ENCODE measurements at regions not wholly inside any gene's neighbourhood (a gene's known extent, or its start where the extent isn't known, plus 50 kb on each side); places are given as distances from the start of the nearest gene placed in this dataset.
"Not testable (repeated sequence)": the region's sequence is repeated elsewhere in the genome, so short reads cannot be mapped to it uniquely, and the experiment has no call there.

DNA sequence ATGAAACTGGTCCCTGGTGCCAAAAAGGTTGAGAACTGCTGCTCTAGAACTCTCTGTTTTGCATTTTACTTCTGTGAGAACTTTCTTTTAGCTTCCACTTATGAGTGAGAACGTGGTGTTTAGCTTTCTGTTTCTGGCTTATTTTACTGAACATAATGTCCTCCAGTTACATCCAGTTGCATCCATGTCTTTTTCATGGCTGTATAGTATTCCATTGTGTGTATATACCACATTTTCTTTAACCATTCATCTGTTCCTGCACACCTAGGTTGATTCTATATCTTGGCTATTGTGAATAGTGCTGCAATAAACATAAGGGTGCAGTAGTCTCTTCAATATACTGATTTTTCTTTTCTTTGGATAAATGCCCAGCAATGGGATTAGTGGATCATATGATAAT is 165.7 kb downstream of the NPR3 start:
- intact Hi-C loops (cut with DNase I) = no loop called here
- TF ChIP-seq, protein P1, sequence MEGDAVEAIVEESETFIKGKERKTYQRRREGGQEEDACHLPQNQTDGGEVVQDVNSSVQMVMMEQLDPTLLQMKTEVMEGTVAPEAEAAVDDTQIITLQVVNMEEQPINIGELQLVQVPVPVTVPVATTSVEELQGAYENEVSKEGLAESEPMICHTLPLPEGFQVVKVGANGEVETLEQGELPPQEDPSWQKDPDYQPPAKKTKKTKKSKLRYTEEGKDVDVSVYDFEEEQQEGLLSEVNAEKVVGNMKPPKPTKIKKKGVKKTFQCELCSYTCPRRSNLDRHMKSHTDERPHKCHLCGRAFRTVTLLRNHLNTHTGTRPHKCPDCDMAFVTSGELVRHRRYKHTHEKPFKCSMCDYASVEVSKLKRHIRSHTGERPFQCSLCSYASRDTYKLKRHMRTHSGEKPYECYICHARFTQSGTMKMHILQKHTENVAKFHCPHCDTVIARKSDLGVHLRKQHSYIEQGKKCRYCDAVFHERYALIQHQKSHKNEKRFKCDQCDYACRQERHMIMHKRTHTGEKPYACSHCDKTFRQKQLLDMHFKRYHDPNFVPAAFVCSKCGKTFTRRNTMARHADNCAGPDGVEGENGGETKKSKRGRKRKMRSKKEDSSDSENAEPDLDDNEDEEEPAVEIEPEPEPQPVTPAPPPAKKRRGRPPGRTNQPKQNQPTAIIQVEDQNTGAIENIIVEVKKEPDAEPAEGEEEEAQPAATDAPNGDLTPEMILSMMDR (IDR thresholded peaks at IDR 0.05) = no peak
- TF ChIP-seq POLR2AphosphoS5 (IDR thresholded peaks at IDR 0.05) (no peak), EP300 (IDR thresholded peaks at IDR 0.05) (no peak), POLR2A (IDR thresholded peaks at IDR 0.05; ENCODE audit: low read depth) (no peak)
- WGBS = 25% methylated on average over 1 of the region's 1 CpG
- H3K4me3 ChIP-seq = no peak overlapping the region
- no peaks in the 10 kb centered on the region for H3K36me3 ChIP-seq
- H3K4me1 ChIP-seq = no peaks in the 10 kb centered on the region
- DNase-seq (ENCODE audit: extremely low spot score) = no peak
- H3K27me3 ChIP-seq = no peaks in the 10 kb centered on the region
- H3K27ac ChIP-seq (replicated peaks in 1 of 4) = no peak overlapping the region
- peaks cover 0 to 23% (median 13%) of the 10 kb centered on the region in 4 donors for H3K9me3 ChIP-seq

DNA sequence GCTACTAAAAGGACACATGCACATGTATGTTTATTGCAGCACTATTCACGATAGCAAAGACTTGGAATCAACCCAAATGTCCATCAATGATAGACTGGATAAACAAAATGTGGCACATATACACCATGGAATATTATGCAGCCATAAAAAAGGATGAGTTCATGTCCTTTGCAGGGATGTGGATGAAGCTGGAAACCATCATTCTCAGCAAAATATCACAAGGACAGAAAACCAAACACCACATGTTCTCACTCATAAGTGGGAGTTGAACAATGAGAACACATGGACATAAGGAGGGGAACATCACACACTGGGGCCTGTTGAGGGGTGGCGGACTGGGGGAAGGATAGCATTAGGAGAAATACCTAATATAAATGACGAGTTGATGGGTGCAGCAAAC is 168.2 kb downstream of the NPR3 start:
- intact Hi-C loops (cut with DNase I); H3K36me3 ChIP-seq: not testable (repeated sequence)
- WGBS = 71% methylated on average over 3 of the region's 3 CpGs

DNA sequence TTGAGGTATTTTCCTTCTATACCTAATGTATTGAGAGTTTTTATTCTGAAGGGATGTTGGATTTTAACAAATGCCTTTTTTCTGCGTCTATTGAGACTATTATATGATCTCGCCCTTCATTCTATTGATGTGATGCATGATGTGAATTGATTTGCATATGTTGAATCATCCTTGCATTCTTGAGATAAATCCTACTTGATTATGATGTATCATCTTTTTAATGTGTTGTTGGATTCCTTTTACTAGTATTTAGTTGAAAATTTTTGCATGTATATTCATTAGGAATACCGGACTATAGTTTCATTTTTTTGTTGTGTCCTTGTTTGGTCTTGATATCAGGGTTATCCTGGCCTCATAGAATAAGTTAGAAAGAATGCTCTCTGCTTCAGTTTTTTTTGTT is 169.7 kb downstream of the NPR3 start:
- intact Hi-C loops (cut with DNase I) = no loop called here
- DNase-seq (ENCODE audit: extremely low spot score) = no peak
- no peaks in the 10 kb centered on the region for H3K4me1 ChIP-seq
- no peaks in the 10 kb centered on the region for H3K36me3 ChIP-seq
- H3K4me3 ChIP-seq = no peak overlapping the region
- TF ChIP-seq POLR2A (IDR thresholded peaks at IDR 0.05; ENCODE audit: low read depth) (no peak), POLR2AphosphoS5 (IDR thresholded peaks at IDR 0.05) (no peak), EP300 (IDR thresholded peaks at IDR 0.05) (no peak)
- TF ChIP-seq, protein P1 (IDR thresholded peaks at IDR 0.05) = no peak
- peaks cover 0 to 34% (median 15%) of the 10 kb centered on the region in 4 donors for H3K9me3 ChIP-seq
- 64% methylated on average over 3 of the region's 3 CpGs for WGBS
- no peaks in the 10 kb centered on the region for H3K27me3 ChIP-seq
- H3K27ac ChIP-seq (replicated peaks in 1 of 4) = no peak overlapping the region

More for the DNA sequence above, 168.2 kb downstream of the NPR3 start:
- H3K4me3 ChIP-seq; DNase-seq (ENCODE audit: extremely low spot score); H3K4me1 ChIP-seq; H3K27ac ChIP-seq (replicated peaks in 1 of 4); H3K27me3 ChIP-seq: not testable (repeated sequence)
- H3K9me3 ChIP-seq = peaks cover 0 to 28% (median 13%) of the 10 kb centered on the region in 4 donors

DNA sequence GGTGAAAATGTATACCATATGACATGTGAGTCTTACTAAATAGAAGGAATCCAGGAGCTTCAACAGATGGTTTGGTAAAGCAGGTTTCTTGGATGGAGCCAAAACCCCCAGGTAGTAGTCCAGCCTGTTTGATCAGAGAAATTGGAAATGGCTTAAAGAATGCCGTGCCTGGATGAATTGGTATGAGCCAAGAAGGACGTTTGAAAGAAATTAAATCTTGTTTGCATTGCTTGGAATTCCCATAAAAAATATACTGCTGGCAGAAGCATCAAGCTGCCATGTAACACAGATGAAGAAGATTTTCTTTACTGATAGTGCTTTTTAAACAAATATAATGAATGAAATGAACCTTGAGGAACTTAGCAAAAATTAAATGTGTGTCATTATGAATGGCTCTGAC is 176.3 kb downstream of the NPR3 start:
- no peak for DNase-seq (ENCODE audit: extremely low spot score)
- intact Hi-C loops (cut with DNase I) = no loop called here
- no peak overlapping the region for H3K4me3 ChIP-seq
- H3K36me3 ChIP-seq = no peaks in the 10 kb centered on the region
- H3K4me1 ChIP-seq = no peaks in the 10 kb centered on the region
- whole genome bisulfite sequencing = 66% methylated on average over 2 of the region's 2 CpGs
- no peak for TF ChIP-seq POLR2AphosphoS5 (IDR thresholded peaks at IDR 0.05)
- TF ChIP-seq, protein P1 (IDR thresholded peaks at IDR 0.05) = no peak
- TF ChIP-seq POLR2A (IDR thresholded peaks at IDR 0.05; ENCODE audit: low read depth) = no peak
- TF ChIP-seq EP300 (IDR thresholded peaks at IDR 0.05) = no peak
- no peaks in the 10 kb centered on the region for H3K27me3 ChIP-seq
- H3K27ac ChIP-seq (replicated peaks in 1 of 4) = no peak overlapping the region
- H3K9me3 ChIP-seq = peaks cover 0 to 24% (median 12%) of the 10 kb centered on the region in 4 donors

DNA sequence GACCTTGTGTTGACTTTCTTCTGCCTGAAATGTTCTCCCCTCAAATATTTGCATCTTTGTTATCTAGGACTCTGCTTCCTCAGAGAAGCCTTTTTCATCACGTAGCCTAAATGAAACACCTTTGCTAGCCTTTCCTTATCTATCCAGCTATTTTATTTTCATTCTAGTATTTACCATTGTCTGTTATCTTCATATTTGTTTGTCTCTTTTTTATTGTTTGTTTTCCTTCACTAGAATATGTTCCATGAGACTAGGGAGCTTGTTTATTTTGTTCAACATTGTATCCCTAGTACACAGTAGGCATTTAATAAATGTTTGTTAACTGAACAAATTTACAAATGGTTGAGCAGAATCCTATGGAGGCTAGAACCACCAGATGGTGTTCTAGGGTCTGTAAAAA is 178.0 kb downstream of the NPR3 start:
- TF ChIP-seq, protein P1 (IDR thresholded peaks at IDR 0.05) = no peak
- no peak for TF ChIP-seq EP300 (IDR thresholded peaks at IDR 0.05)
- TF ChIP-seq POLR2AphosphoS5 (IDR thresholded peaks at IDR 0.05) = no peak
- no peak for TF ChIP-seq POLR2A (IDR thresholded peaks at IDR 0.05; ENCODE audit: low read depth)
- no peak overlapping the region for H3K27ac ChIP-seq (replicated peaks in 1 of 4)
- WGBS = 2% methylated on average over 1 of the region's 1 CpG
- DNase-seq (ENCODE audit: extremely low spot score) = no peak
- intact Hi-C loops (cut with DNase I) = no loop called here
- H3K36me3 ChIP-seq = no peaks in the 10 kb centered on the region
- H3K4me1 ChIP-seq = no peaks in the 10 kb centered on the region
- no peak overlapping the region for H3K4me3 ChIP-seq
- peaks cover 0 to 9% (median 4%) of the 10 kb centered on the region in 4 donors for H3K9me3 ChIP-seq
- no peaks in the 10 kb centered on the region for H3K27me3 ChIP-seq

Data from esophagus muscularis mucosa (tissue), 4 donors.